HG02642 (cell line): ENCODE measurements at regions not wholly inside any gene's neighbourhood (a gene's known extent, or its start where the extent isn't known, plus 50 kb on each side); places are given as distances from the start of the nearest gene placed in this dataset.
"Not testable (repeated sequence)": the region's sequence is repeated elsewhere in the genome, so short reads cannot be mapped to it uniquely, and the experiment has no call there.

Experiments used
- ATAC-seq: cut with Tn5 transposase; IDR thresholded peaks from one replicate; pipeline ENCODE4 v1.9.1; 2021; ENCODE audit warnings: mild to moderate bottlenecking; ENCODE audit not compliant: unreplicated experiment, poor library complexity

- no peak for ATAC-seq
Observed at GRCh38 chr2:8605351-8606065, 76.3 kb upstream of the ID2 start.

- peak; percentile 95 for ATAC-seq
Observed at GRCh38 chr2:8606226-8606625, 75.6 kb upstream of the ID2 start.

- ATAC-seq = peak; percentile 24
Observed at GRCh38 chr2:8606649-8607550, 75.0 kb upstream of the ID2 start.

GRCh38 chr2:8607606-8608005 lies 74.2 kb upstream of the ID2 start:
- ATAC-seq = no peak

GRCh38 chr2:8608411-8608954 lies 73.4 kb upstream of the ID2 start:
- no peak for ATAC-seq

- no peak for ATAC-seq
Observed at GRCh38 chr2:8609357-8609811, 72.5 kb upstream of the ID2 start.

GRCh38 chr2:8610775-8611174 lies 71.1 kb upstream of the ID2 start:
- not testable (repeated sequence) for ATAC-seq

- no peak for ATAC-seq
Observed at GRCh38 chr2:8611246-8611645, 70.6 kb upstream of the ID2 start.

- no peak for ATAC-seq
Observed at GRCh38 chr2:8611700-8612099, 70.2 kb upstream of the ID2 start.

- ATAC-seq = no peak
Observed at GRCh38 chr2:8612734-8613179, 69.1 kb upstream of the ID2 start.

- ATAC-seq = not testable (repeated sequence)
Observed at GRCh38 chr2:8613207-8613999, 68.5 kb upstream of the ID2 start.

- ATAC-seq = no peak
Observed at GRCh38 chr2:8614646-8615045, 67.2 kb upstream of the ID2 start.

- ATAC-seq = no peak
Observed at GRCh38 chr2:8615252-8615575, 66.6 kb upstream of the ID2 start.

- ATAC-seq = no peak
Observed at GRCh38 chr2:8615576-8616281, 66.1 kb upstream of the ID2 start.

- no peak for ATAC-seq
Observed at GRCh38 chr2:8617048-8617447, 64.8 kb upstream of the ID2 start.

- no peak for ATAC-seq
Observed at GRCh38 chr2:8617590-8617989, 64.3 kb upstream of the ID2 start.

GRCh38 chr2:8619071-8619470 lies 62.8 kb upstream of the ID2 start:
- ATAC-seq = no peak

- ATAC-seq = no peak
Observed at GRCh38 chr2:8620611-8621382, 61.1 kb upstream of the ID2 start.
